B cell (primary cell): ENCODE measurements at regions not wholly inside any gene's neighbourhood (a gene's known extent, or its start where the extent isn't known, plus 50 kb on each side); places are given as distances from the start of the nearest gene placed in this dataset.

Experiments
- ATAC-seq: fragments of 200-7000 bp; cut with Tn5 transposase; one replicate; pipeline ENCODE4 v1.10.0; 2021; ENCODE audit warnings: low read depth, mild to moderate bottlenecking, moderate number of reproducible peaks, moderate library complexity
- CTCF ChIA-PET: fragments of 350-600 bp; sonication (Branson Sonifier 250); formaldehyde crosslinking; loops from one replicate; lab custom pipeline; 2021; ENCODE audit warnings: antibody characterized with exemption, inconsistent platforms; lab: Charles Lee
- POLR2A ChIA-PET: fragments of 350-600 bp; sonication (Branson Sonifier 250); formaldehyde crosslinking; loops from one replicate; lab custom pipeline; 2021; ENCODE audit warnings: antibody characterized with exemption; lab: Charles Lee
- DNase-seq: peaks from one replicate; pipeline ENCODE4 v3.0.0; 2013
- H2AFZ ChIP-seq: 2 replicates; pipeline ENCODE4 v1.6.1; 2012; ENCODE audit warnings: mild to moderate bottlenecking, low read depth, low read length; ENCODE audit not compliant: insufficient read depth, poor library complexity, severe bottlenecking
- H3K27ac ChIP-seq, 2 donors: 1 replicate in 1 of 2; 2 replicates in 1 of 2; pipeline ENCODE4 v1.5.1; 2012 to 2013; ENCODE audit warnings: low read length in 2 of 2, mild to moderate bottlenecking in 2 of 2, moderate library complexity in 1 of 2
- H3K27me3 ChIP-seq, 4 experiments: fragments of 200-600 bp in 1 of 4; sonication (generic) in 1 of 4; replicated peaks in 1 of 4; 1 replicate in 2 of 4; 2 replicates in 2 of 4; pipeline versions ENCODE4 v1.6.1 to v1.7.0; 2013 to 2016; ENCODE audit warnings: low read length in 3 of 4, mild to moderate bottlenecking in 2 of 4, mixed read lengths in 1 of 4, moderate library complexity in 1 of 4; ENCODE audit not compliant: insufficient read depth in 4 of 4, control insufficient read depth in 3 of 4; ENCODE audit errors: control extremely low read depth in 1 of 4
- H3K36me3 ChIP-seq, 2 experiments: replicated peaks in 1 of 2; 1 replicate in 1 of 2; 2 replicates in 1 of 2; pipeline versions ENCODE4 v1.6.1 to v1.7.1; 2013; ENCODE audit warnings: low read length in 1 of 2; ENCODE audit not compliant: insufficient read depth in 2 of 2, control insufficient read depth in 1 of 2; ENCODE audit errors: control extremely low read depth in 1 of 2, extremely low read depth in 1 of 2
- H3K4me1 ChIP-seq, 2 donors: fragments of 200-600 bp in 1 of 2; sonication (generic) in 1 of 2; 1 replicate in 1 of 2; 2 replicates in 1 of 2; pipeline versions ENCODE4 v1.5.1 to v1.6.1; 2013 to 2017; ENCODE audit warnings: low read length in 2 of 2; ENCODE audit not compliant: control insufficient read depth in 2 of 2, insufficient read depth in 2 of 2
- H3K4me2 ChIP-seq: replicated peaks from 2 replicates; pipeline ENCODE3; 2012; ENCODE audit warnings: mild to moderate bottlenecking, low read depth, low read length; ENCODE audit not compliant: poor library complexity, severe bottlenecking
- H3K4me3 ChIP-seq, 5 experiments: fragments of 200-600 bp in 1 of 5; sonication (generic) in 1 of 5; 1 replicate in 3 of 5; 2 replicates in 2 of 5; pipeline versions ENCODE4 v1.5.1 to v1.7.0; 2011 to 2016; ENCODE audit warnings: low read length in 4 of 5, mild to moderate bottlenecking in 4 of 5, low read depth in 2 of 5, control low read depth in 1 of 5, moderate library complexity in 1 of 5; ENCODE audit not compliant: insufficient read depth in 1 of 5; ENCODE audit errors: control extremely low read depth in 1 of 5, extremely low read depth in 1 of 5
- H3K79me2 ChIP-seq: fragments of 200-600 bp; sonication (generic); one replicate; pipeline ENCODE4 v1.6.0; 2016; ENCODE audit warnings: low read length; ENCODE audit not compliant: control insufficient read depth, insufficient read depth
- H3K9ac ChIP-seq: fragments of 200-600 bp; sonication (generic); 2 replicates; pipeline ENCODE4 v1.6.1; 2017; ENCODE audit warnings: mild to moderate bottlenecking, low read length, moderate library complexity
- H3K9me3 ChIP-seq, 3 donors: one replicate each; pipeline versions ENCODE4 v1.6.1 to v1.7.1; 2013; ENCODE audit warnings: low read length in 2 of 3; ENCODE audit not compliant: control insufficient read depth in 2 of 3, insufficient read depth in 1 of 3; ENCODE audit errors: control extremely low read depth in 1 of 3
- H4K20me1 ChIP-seq: 2 replicates; pipeline ENCODE4 v1.6.0; 2012; ENCODE audit warnings: mild to moderate bottlenecking, low read length; ENCODE audit not compliant: insufficient read depth, control insufficient read depth, poor library complexity, severe bottlenecking
- H3K27ac Mint-ChIP-seq: one replicate; pipeline ENCODE4 v1.8.0; 2021; ENCODE audit warnings: mixed read lengths
- H3K27me3 Mint-ChIP-seq: one replicate; pipeline ENCODE4 v1.8.0; 2021; ENCODE audit warnings: mixed read lengths
- H3K4me1 Mint-ChIP-seq: one replicate; pipeline ENCODE4 v1.8.0; 2021; ENCODE audit warnings: mixed read lengths
- H3K4me3 Mint-ChIP-seq: one replicate; pipeline ENCODE4 v1.8.0; 2021; ENCODE audit warnings: mixed read lengths
- H3K9me3 Mint-ChIP-seq: one replicate; pipeline ENCODE4 v1.8.0; 2022; ENCODE audit warnings: mixed read lengths; ENCODE audit not compliant: insufficient read depth
- CTCF ChIP-seq: fragments of 200-600 bp; IDR thresholded peaks from one replicate; pipeline ENCODE4 v1.8.0; 2022; ENCODE audit warnings: antibody characterized with exemption, mild to moderate bottlenecking
- EZH2 ChIP-seq: IDR thresholded peaks from 2 replicates; pipeline ENCODE4 v1.6.1; 2012; ENCODE audit warnings: borderline replicate concordance, low read depth, mild to moderate bottlenecking, moderate library complexity, low read length; ENCODE audit not compliant: insufficient read depth, poor library complexity, severe bottlenecking
- WGBS: methylation state at CpG from one replicate; pipeline ENCODE4 v1.1.5; 2013; ENCODE audit warnings: missing lambda C conversion rate; ENCODE audit not compliant: insufficient coverage; 5-methylcytosine and 5-hydroxymethylcytosine counted together
- intact Hi-C: fragments of 100-400 bp; cut with micrococcal nuclease; formaldehyde crosslinking; loops from one replicate; pipeline ENCODE4 v1.10.0; 2022

DNA sequence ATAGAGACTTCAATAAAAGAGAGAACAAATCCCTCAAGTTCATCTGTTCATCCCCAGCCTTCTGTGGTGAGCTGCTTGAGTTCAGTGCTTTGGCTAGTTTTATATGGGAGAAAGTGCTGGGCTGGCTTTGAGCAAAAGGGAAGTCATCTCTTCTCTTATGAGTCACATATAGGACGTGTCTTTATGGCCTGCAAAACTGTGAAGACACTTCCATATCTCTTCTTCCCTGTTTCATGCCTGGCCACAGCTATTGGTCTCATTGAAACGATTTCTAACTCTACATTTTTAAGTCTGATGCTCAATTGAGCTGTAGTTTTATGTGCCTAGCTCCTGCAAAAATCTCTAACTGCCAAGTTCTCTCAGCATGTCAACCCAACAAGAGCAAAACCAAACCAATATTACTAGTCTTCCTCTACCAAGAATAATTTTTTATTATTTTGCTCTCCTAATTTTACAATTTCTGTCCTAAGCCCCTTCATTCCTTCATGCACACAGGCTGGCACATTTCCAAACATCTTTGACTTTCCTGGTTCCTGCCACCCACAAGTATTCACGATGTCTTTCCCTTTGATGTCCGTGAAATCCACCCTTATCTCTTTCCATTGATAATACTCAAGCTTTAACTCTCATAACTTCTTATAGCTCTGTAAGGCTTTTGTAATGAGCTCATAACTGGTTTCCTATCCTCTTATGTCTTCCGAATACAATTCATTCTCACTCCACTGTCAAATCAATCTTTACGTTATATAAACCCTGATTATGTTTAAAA is 165.3 kb downstream of the BTC start:
- peaks cover 0 to 5% (median 2%) of the 10 kb centered on the region in 4 experiments for H3K27me3 ChIP-seq
- TF ChIP-seq EZH2 (no peak), CTCF (no peak)
- no peak overlapping the region for H3K9ac ChIP-seq
- no peak overlapping the region for H2AFZ ChIP-seq
- H3K9me3 ChIP-seq, result no peaks in the 10 kb centered on the region
- DNase-seq (no peak), ATAC-seq (no peak)
- ChIA-PET POLR2A (no interaction called here), CTCF (interaction anchor here (0.9 to 1.2 kb wide), 2 partner anchors 7 to 252 kb away, joined by 3 to 4 read pairs; no protein-coding TSS in a partner anchor)
- H3K4me3 Mint-ChIP-seq, result no peak overlapping the region
- no peaks in the 10 kb centered on the region for H3K4me1 ChIP-seq
- H3K4me3 ChIP-seq, result no peak overlapping the region
- H3K27ac Mint-ChIP-seq, result no peak overlapping the region
- H3K36me3 ChIP-seq, result no peaks in the 10 kb centered on the region
- no peaks in the 10 kb centered on the region for H4K20me1 ChIP-seq
- no peak overlapping the region for H3K27ac ChIP-seq
- no peak overlapping the region for H3K4me2 ChIP-seq
- intact Hi-C loops, result no loop called here
- no peaks in the 10 kb centered on the region for H3K79me2 ChIP-seq
- WGBS, result 60% methylated on average over 1 of the region's 6 CpGs
- H3K4me1 Mint-ChIP-seq, result no peaks in the 10 kb centered on the region
- peaks cover 14% of the 10 kb centered on the region for H3K27me3 Mint-ChIP-seq
- no peaks in the 10 kb centered on the region for H3K9me3 Mint-ChIP-seq

- intact Hi-C loops, result no loop called here
- Mint-ChIP-seq H3K9me3 (no peaks in the 10 kb centered on the region), H3K4me3 (no peak overlapping the region), H3K27ac (no peak overlapping the region), H3K27me3 (peaks cover 19% of the 10 kb centered on the region), H3K4me1 (no peaks in the 10 kb centered on the region)
- Histone ChIP-seq H3K9ac (no peak overlapping the region), H3K27ac (no peak overlapping the region), H3K79me2 (no peaks in the 10 kb centered on the region), H3K4me1 (no peaks in the 10 kb centered on the region), H3K4me2 (no peak overlapping the region), H3K9me3 (no peaks in the 10 kb centered on the region), H3K4me3 (no peak overlapping the region), H3K27me3 (peaks cover 0 to 5% (median 2%) of the 10 kb centered on the region in 4 experiments), H4K20me1 (no peaks in the 10 kb centered on the region), H3K36me3 (no peaks in the 10 kb centered on the region), H2AFZ (no peak overlapping the region)
- DNase-seq, result no peak
- TF ChIP-seq EZH2 (no peak), CTCF (no peak)
- POLR2A ChIA-PET, result no interaction called here
- 80% methylated on average over 2 of the region's 3 CpGs for WGBS
- ATAC-seq, result no peak
- CTCF ChIA-PET, result no interaction called here
Measured at GRCh38 chr4:74630551-74630950, 163.8 kb downstream of the BTC start.
